ENCODE measurements at regions not wholly inside any gene's neighbourhood (a gene's known extent, or its start where the extent isn't known, plus 50 kb on each side); places are given as distances from the start of the nearest gene placed in this dataset.

GRCh38 chr2:235149240-235149659 lies 197.4 kb downstream of the SH3BP4 start (continued):
- no peak for TF ChIP-seq REST (IDR thresholded peaks at IDR 0.05; ENCODE audit: insufficient read depth in 1 of 2, low read depth in 2 of 2, low read length in 1 of 2)

- DNase-seq (ENCODE audit: low read depth, low spot score), result no peak
- ChIA-PET CTCF (no interaction called here), POLR2A (interaction anchor here (0.6 kb wide), 1 partner anchor 866 kb away, joined by 3 read pairs; no protein-coding TSS in a partner anchor)
- intact Hi-C loops (cut with micrococcal nuclease; ENCODE audit: unreplicated experiment) (no loop called here), in situ Hi-C loops (cut with HindIII; ENCODE audit: low pct_unique_long_range_greater_than_20kb, low sequenced_read_pairs) (no loop called here)
- peaks cover 15% of the 10 kb centered on the region; the same call in 1 of the 2 replicates for H3K27me3 ChIP-seq (ENCODE audit: control insufficient read depth, insufficient read depth, low read length)
- no peak overlapping the region for H3K27ac ChIP-seq (ENCODE audit: low read length)
- H3K4me1 ChIP-seq (ENCODE audit: control insufficient read depth, insufficient read depth, low read length), result no peaks in the 10 kb centered on the region
- no peak for ATAC-seq
- no peaks in the 10 kb centered on the region for H3K9me3 ChIP-seq (ENCODE audit: control insufficient read depth, insufficient read depth, low read depth, low read length)
- no peak overlapping the region for H3K4me3 ChIP-seq (ENCODE audit: low read depth in 2 of 2, low read length in 2 of 2)
- TF ChIP-seq REST (IDR thresholded peaks at IDR 0.05; ENCODE audit: insufficient read depth in 1 of 2, low read depth in 2 of 2, low read length in 1 of 2) (no peak), SIN3A (IDR thresholded peaks at IDR 0.05; ENCODE audit: borderline replicate concordance, insufficient read depth, low read depth, low read length) (no peak), POLR2AphosphoS5 (IDR thresholded peaks at IDR 0.05; ENCODE audit: low read depth, low read length) (no peak), CTCF (IDR thresholded peaks at IDR 0.05) (no peak), TCF7L2 (IDR thresholded peaks at IDR 0.05; ENCODE audit: low read depth, low read length) (no peak)
- no peaks in the 10 kb centered on the region for H3K36me3 ChIP-seq (ENCODE audit: control insufficient read depth, insufficient read depth, low read length)
- BruUV-seq (replicated peaks), result no TSS peak
Measured at GRCh38 chr2:235149736-235150135, 197.9 kb downstream of the SH3BP4 start.

- ATAC-seq (no peak), DNase-seq (ENCODE audit: low read depth, low spot score) (no peak)
- no peak overlapping the region for H3K4me3 ChIP-seq (ENCODE audit: low read depth in 2 of 2, low read length in 2 of 2)
- H3K27ac ChIP-seq (ENCODE audit: low read length), result no peak overlapping the region
- CTCF ChIA-PET, result no interaction called here
- intact Hi-C loops (cut with micrococcal nuclease; ENCODE audit: unreplicated experiment), result no loop called here
- POLR2A ChIA-PET, result no interaction called here
- H3K9me3 ChIP-seq (ENCODE audit: control insufficient read depth, insufficient read depth, low read depth, low read length), result no peaks in the 10 kb centered on the region
- H3K4me1 ChIP-seq (ENCODE audit: control insufficient read depth, insufficient read depth, low read length), result no peaks in the 10 kb centered on the region
- H3K27me3 ChIP-seq (ENCODE audit: control insufficient read depth, insufficient read depth, low read length), result peaks cover 13% of the 10 kb centered on the region; the same call in 1 of the 2 replicates
- no peak for TF ChIP-seq CTCF (IDR thresholded peaks at IDR 0.05)
- in situ Hi-C loops (cut with HindIII; ENCODE audit: low pct_unique_long_range_greater_than_20kb, low sequenced_read_pairs), result no loop called here
- H3K36me3 ChIP-seq (ENCODE audit: control insufficient read depth, insufficient read depth, low read length), result no peaks in the 10 kb centered on the region
- no TSS peak for BruUV-seq (replicated peaks)
Measured at GRCh38 chr2:235151152-235151551, 199.3 kb downstream of the SH3BP4 start.
